ENCODE measurements at regions not wholly inside any gene's neighbourhood (a gene's known extent, or its start where the extent isn't known, plus 50 kb on each side); places are given as distances from the start of the nearest gene placed in this dataset.

- no peak for TF ChIP-seq POLR2A (IDR thresholded peaks at IDR 0.05; ENCODE audit: low read length)
- no peak for TF ChIP-seq NFE2L2 (conservative IDR thresholded peaks at IDR 0.05; ENCODE audit: low read length)
- TF ChIP-seq, protein P1, sequence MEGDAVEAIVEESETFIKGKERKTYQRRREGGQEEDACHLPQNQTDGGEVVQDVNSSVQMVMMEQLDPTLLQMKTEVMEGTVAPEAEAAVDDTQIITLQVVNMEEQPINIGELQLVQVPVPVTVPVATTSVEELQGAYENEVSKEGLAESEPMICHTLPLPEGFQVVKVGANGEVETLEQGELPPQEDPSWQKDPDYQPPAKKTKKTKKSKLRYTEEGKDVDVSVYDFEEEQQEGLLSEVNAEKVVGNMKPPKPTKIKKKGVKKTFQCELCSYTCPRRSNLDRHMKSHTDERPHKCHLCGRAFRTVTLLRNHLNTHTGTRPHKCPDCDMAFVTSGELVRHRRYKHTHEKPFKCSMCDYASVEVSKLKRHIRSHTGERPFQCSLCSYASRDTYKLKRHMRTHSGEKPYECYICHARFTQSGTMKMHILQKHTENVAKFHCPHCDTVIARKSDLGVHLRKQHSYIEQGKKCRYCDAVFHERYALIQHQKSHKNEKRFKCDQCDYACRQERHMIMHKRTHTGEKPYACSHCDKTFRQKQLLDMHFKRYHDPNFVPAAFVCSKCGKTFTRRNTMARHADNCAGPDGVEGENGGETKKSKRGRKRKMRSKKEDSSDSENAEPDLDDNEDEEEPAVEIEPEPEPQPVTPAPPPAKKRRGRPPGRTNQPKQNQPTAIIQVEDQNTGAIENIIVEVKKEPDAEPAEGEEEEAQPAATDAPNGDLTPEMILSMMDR (IDR thresholded peaks at IDR 0.05): no peak
- no peak for TF ChIP-seq HDAC2 (IDR thresholded peaks at IDR 0.05)
- no peak for TF ChIP-seq MAZ (IDR thresholded peaks at IDR 0.05; ENCODE audit: borderline replicate concordance, low read depth, low read length)
- TF ChIP-seq ZFP36 (IDR thresholded peaks at IDR 0.05; ENCODE audit: borderline replicate concordance, partially characterized antibody): no peak
- TF ChIP-seq PHF8 (IDR thresholded peaks at IDR 0.05; ENCODE audit: borderline replicate concordance, low read depth): no peak
- no peak for TF ChIP-seq NR3C1 (IDR thresholded peaks at IDR 0.05)
- TF ChIP-seq HOXA7 (CRISPR knock-in tag; IDR thresholded peaks at IDR 0.05): no peak
Measured at GRCh38 chr6:134712311-134712710, 237.6 kb downstream of the ALDH8A1 start.
